ENCODE measurements at regions not wholly inside any gene's neighbourhood (a gene's known extent, or its start where the extent isn't known, plus 50 kb on each side); places are given as distances from the start of the nearest gene placed in this dataset.
"Not testable (repeated sequence)": the region's sequence is repeated elsewhere in the genome, so short reads cannot be mapped to it uniquely, and the experiment has no call there.

DNA sequence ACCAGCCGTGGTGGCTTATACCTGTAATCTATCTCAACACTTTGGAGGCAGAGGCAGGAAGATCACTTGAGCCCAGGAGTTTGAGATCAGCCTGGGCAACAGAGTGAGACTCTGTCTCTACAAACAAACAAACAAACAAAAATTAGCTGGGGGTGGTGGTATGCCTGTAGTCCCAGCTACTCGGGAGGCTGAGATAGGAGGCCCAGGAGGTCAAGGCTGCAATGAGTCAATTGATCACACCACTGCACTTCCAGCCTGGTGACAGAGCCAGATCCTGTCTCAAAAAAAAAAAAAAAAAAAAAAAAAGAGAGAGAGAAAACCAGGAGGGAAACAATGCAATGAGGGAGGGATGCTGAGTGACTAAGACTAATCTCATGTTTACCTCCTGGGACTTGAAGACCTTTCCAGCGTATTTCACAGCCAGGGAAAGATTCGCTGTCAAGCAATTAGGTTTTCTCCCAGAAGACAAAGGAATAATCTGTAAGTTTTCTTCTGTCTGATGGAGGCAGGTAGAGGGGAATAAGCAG is 51.1 kb upstream of the MIER3 start:
- Histone ChIP-seq H3K9me3 (ENCODE audit: control insufficient read depth, insufficient read depth, low read length) (no peaks in the 10 kb centered on the region), H3K27ac (ENCODE audit: low read depth, low read length) (no peak overlapping the region), H3K4me3 (ENCODE audit: low read depth, low read length) (no peak overlapping the region), H3K27me3 (ENCODE audit: control insufficient read depth, insufficient read depth, low read length) (peaks cover 3% of the 10 kb centered on the region)
- no peak for DNase-seq (ENCODE audit: low read depth, low spot score)
- TF ChIP-seq, protein P1, sequence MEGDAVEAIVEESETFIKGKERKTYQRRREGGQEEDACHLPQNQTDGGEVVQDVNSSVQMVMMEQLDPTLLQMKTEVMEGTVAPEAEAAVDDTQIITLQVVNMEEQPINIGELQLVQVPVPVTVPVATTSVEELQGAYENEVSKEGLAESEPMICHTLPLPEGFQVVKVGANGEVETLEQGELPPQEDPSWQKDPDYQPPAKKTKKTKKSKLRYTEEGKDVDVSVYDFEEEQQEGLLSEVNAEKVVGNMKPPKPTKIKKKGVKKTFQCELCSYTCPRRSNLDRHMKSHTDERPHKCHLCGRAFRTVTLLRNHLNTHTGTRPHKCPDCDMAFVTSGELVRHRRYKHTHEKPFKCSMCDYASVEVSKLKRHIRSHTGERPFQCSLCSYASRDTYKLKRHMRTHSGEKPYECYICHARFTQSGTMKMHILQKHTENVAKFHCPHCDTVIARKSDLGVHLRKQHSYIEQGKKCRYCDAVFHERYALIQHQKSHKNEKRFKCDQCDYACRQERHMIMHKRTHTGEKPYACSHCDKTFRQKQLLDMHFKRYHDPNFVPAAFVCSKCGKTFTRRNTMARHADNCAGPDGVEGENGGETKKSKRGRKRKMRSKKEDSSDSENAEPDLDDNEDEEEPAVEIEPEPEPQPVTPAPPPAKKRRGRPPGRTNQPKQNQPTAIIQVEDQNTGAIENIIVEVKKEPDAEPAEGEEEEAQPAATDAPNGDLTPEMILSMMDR (IDR thresholded peaks at IDR 0.05; ENCODE audit: low read depth, low read length): no peak
- ChIA-PET CTCF (no interaction called here), POLR2A (no interaction called here)

DNA sequence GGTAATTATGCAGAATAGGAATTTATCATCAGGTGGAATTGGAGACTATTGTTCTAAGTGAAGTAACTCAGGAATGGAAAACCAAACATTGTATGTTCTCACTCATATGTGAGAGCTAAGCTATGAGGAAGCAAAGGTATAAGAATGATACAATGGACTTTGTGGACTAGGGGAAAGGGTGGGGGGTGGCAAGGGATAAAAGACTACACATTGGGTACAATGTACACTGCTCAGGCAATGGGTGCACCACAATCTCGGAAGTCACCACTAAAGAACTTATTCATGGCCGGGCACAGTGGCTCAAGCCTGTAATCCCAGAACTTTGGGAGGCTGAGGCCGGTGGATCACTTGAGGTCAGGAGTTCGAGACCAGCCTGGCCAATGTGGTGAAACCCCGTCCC is 51.6 kb upstream of the MIER3 start:
- H3K4me3 ChIP-seq (ENCODE audit: low read depth, low read length); H3K9me3 ChIP-seq (ENCODE audit: control insufficient read depth, insufficient read depth, low read length); DNase-seq (ENCODE audit: low read depth, low spot score); H3K27me3 ChIP-seq (ENCODE audit: control insufficient read depth, insufficient read depth, low read length); H3K27ac ChIP-seq (ENCODE audit: low read depth, low read length); CTCF ChIA-PET; POLR2A ChIA-PET: not testable (repeated sequence)

DNA sequence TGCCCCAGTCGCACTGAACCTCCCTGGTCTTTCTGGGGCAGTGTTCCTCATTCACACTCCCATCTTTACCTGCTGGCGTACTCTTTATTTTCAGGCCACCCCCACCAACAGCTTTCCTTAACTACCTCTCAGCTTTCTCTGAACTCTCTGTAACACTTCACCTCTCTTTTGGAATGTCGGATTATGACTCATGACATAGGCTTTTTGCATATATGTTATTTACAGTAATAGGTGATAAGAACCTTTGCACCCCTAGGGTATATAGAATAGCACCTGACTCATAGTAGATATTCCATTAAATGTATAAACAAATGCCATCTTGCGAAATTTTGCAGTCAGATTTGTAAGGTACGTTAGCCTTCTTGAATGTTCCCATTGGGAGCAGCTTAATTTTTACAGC is 52.9 kb upstream of the MIER3 start:
- H3K4me3 ChIP-seq (ENCODE audit: low read depth, low read length): no peak overlapping the region
- no peak overlapping the region for H3K27ac ChIP-seq (ENCODE audit: low read depth, low read length)
- DNase-seq (ENCODE audit: low read depth, low spot score): no peak
- H3K9me3 ChIP-seq (ENCODE audit: control insufficient read depth, insufficient read depth, low read length): no peaks in the 10 kb centered on the region
- H3K27me3 ChIP-seq (ENCODE audit: control insufficient read depth, insufficient read depth, low read length): peaks cover 3% of the 10 kb centered on the region
- ChIA-PET POLR2A (no interaction called here), CTCF (interaction anchor here (0.7 kb wide), 1 partner anchor 8 kb away, joined by 7 read pairs; no protein-coding TSS in a partner anchor)
- TF ChIP-seq, protein P1 (IDR thresholded peaks at IDR 0.05; ENCODE audit: low read depth, low read length): no peak

DNA sequence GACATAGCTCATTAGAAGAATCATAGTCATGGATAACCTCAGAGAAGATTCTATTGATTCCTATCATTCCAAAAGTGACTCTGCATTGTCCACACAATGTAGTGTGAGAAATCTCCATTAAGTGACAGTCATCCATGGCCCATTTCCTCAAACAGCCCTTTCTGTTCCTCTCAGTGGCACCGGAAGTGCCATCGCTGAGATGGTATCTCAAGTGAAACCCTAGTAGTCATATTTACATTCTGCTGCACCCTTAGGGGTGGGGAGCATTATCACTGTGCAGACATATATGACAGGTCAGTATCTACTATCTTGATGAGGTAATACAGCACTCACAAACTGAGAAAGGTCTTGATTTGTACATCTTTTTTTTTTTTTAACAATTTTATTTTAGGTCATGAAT is 55.4 kb upstream of the MIER3 start:
- H3K27ac ChIP-seq (ENCODE audit: low read depth, low read length): no peak overlapping the region
- no peak for DNase-seq (ENCODE audit: low read depth, low spot score)
- TF ChIP-seq, protein P1 (IDR thresholded peaks at IDR 0.05; ENCODE audit: low read depth, low read length): no peak
- ChIA-PET CTCF (no interaction called here), POLR2A (no interaction called here)
- no peak overlapping the region for H3K4me3 ChIP-seq (ENCODE audit: low read depth, low read length)
- peaks cover 3% of the 10 kb centered on the region for H3K27me3 ChIP-seq (ENCODE audit: control insufficient read depth, insufficient read depth, low read length)
- H3K9me3 ChIP-seq (ENCODE audit: control insufficient read depth, insufficient read depth, low read length): no peaks in the 10 kb centered on the region

DNA sequence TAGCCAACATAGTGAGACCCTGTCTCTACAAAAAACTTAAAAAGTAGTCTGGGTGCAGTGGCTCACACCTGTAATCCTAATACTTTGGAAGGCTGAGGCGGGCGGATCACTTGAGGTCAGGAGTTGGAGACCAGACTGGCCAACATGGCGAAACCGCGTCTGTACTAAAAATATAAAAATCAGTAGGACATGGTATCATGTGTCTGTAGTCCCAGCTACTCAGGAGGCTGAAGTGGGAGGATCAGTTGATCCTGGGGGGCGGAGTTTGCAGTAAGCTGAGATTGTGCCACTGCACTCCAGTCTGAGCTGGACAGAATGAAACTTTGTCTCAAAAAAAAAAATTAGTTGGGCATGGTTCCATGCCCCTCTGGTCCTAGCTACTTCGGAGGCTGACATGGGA is 57.9 kb upstream of the MIER3 start:
- POLR2A ChIA-PET: no interaction called here
- CTCF ChIA-PET: no interaction called here
- TF ChIP-seq, protein P1 (IDR thresholded peaks at IDR 0.05; ENCODE audit: low read depth, low read length): no peak
- H3K27ac ChIP-seq (ENCODE audit: low read depth, low read length): no peak overlapping the region
- H3K27me3 ChIP-seq (ENCODE audit: control insufficient read depth, insufficient read depth, low read length): peaks cover 4% of the 10 kb centered on the region
- H3K4me3 ChIP-seq (ENCODE audit: low read depth, low read length): no peak overlapping the region
- H3K9me3 ChIP-seq (ENCODE audit: control insufficient read depth, insufficient read depth, low read length): no peaks in the 10 kb centered on the region
- DNase-seq (ENCODE audit: low read depth, low spot score): no peak

DNA sequence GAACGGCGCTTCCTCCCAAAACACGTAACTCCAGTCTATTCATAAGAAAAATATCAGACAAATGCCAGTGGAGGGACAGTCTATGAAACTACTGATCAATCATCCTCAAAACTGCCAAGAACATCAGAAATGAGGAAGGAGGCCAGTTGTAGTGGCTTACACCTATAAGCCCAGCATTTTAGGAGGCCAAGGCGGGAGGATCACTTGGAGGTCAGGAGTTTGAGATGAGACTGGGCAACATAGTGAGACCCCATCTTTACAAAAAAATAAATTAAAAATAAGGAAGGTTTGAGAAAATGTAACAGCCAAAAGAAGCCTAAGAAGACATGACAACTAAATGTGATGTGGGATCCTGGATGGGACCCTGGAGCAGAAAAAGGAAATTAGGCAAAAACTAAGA is 58.9 kb upstream of the MIER3 start:
- TF ChIP-seq, protein P1 (IDR thresholded peaks at IDR 0.05; ENCODE audit: low read depth, low read length): no peak
- H3K9me3 ChIP-seq (ENCODE audit: control insufficient read depth, insufficient read depth, low read length): no peaks in the 10 kb centered on the region
- ChIA-PET POLR2A (no interaction called here), CTCF (no interaction called here)
- H3K27ac ChIP-seq (ENCODE audit: low read depth, low read length): no peak overlapping the region
- no peak overlapping the region for H3K4me3 ChIP-seq (ENCODE audit: low read depth, low read length)
- peaks cover 4% of the 10 kb centered on the region for H3K27me3 ChIP-seq (ENCODE audit: control insufficient read depth, insufficient read depth, low read length)
- DNase-seq (ENCODE audit: low read depth, low spot score): no peak

Measured in AG04450 (cell line).